ENCODE measurements at regions not wholly inside any gene's neighbourhood (a gene's known extent, or its start where the extent isn't known, plus 50 kb on each side); places are given as distances from the start of the nearest gene placed in this dataset.
"Not testable (repeated sequence)": the region's sequence is repeated elsewhere in the genome, so short reads cannot be mapped to it uniquely, and the experiment has no call there.

GRCh38 chrY:22692913-22693312 lies 289.7 kb downstream of the RBMY1J start:
- H3K27me3 ChIP-seq (ENCODE audit: control insufficient read depth in 1 of 2, insufficient read depth in 2 of 2, low read length in 2 of 2); intact Hi-C loops (cut with DNase I, micrococcal nuclease); H3K27ac Mint-ChIP-seq; H3K9me3 Mint-ChIP-seq; H3K4me1 Mint-ChIP-seq (ENCODE audit: low read depth); CTCF ChIA-PET; H3K4me3 ChIP-seq (ENCODE audit: low read length); H3K4me1 ChIP-seq (ENCODE audit: insufficient read depth, low read length); POLR2A ChIA-PET; DNase-seq; H3K27ac ChIP-seq (ENCODE audit: low read depth in 1 of 2, low read length in 2 of 2); H3K27me3 Mint-ChIP-seq; H3K36me3 ChIP-seq (ENCODE audit: insufficient read depth, low read length); H3K36me3 Mint-ChIP-seq (ENCODE audit: low read depth); H3K4me3 Mint-ChIP-seq; ATAC-seq (ENCODE audit: poor library complexity); H3K9me3 ChIP-seq (ENCODE audit: control insufficient read depth in 1 of 2, insufficient read depth in 1 of 2, low read length in 2 of 2): not testable (repeated sequence)

- Histone ChIP-seq H3K4me3 (ENCODE audit: low read length) (no peak overlapping the region), H3K36me3 (ENCODE audit: insufficient read depth, low read length) (no peaks in the 10 kb centered on the region), H3K4me1 (ENCODE audit: insufficient read depth, low read length) (no peaks in the 10 kb centered on the region), H3K27me3 (ENCODE audit: control insufficient read depth in 1 of 2, insufficient read depth in 2 of 2, low read length in 2 of 2) (no peaks in the 10 kb centered on the region), H3K27ac (ENCODE audit: low read depth in 1 of 2, low read length in 2 of 2) (no peak overlapping the region), H3K9me3 (ENCODE audit: control insufficient read depth in 1 of 2, insufficient read depth in 1 of 2, low read length in 2 of 2) (no peaks in the 10 kb centered on the region)
- H3K36me3 Mint-ChIP-seq (ENCODE audit: low read depth) = no peaks in the 10 kb centered on the region
- H3K27ac Mint-ChIP-seq = no peak overlapping the region
- H3K27me3 Mint-ChIP-seq = no peaks in the 10 kb centered on the region
- H3K9me3 Mint-ChIP-seq = no peaks in the 10 kb centered on the region
- ChIA-PET CTCF (no interaction called here), POLR2A (no interaction called here)
- intact Hi-C loops (cut with DNase I, micrococcal nuclease) = no loop called here
- DNase-seq = no peak
- TF ChIP-seq, protein P1, sequence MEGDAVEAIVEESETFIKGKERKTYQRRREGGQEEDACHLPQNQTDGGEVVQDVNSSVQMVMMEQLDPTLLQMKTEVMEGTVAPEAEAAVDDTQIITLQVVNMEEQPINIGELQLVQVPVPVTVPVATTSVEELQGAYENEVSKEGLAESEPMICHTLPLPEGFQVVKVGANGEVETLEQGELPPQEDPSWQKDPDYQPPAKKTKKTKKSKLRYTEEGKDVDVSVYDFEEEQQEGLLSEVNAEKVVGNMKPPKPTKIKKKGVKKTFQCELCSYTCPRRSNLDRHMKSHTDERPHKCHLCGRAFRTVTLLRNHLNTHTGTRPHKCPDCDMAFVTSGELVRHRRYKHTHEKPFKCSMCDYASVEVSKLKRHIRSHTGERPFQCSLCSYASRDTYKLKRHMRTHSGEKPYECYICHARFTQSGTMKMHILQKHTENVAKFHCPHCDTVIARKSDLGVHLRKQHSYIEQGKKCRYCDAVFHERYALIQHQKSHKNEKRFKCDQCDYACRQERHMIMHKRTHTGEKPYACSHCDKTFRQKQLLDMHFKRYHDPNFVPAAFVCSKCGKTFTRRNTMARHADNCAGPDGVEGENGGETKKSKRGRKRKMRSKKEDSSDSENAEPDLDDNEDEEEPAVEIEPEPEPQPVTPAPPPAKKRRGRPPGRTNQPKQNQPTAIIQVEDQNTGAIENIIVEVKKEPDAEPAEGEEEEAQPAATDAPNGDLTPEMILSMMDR (IDR thresholded peaks at IDR 0.05) = no peak
- ATAC-seq (ENCODE audit: poor library complexity) = no peak
- H3K4me1 Mint-ChIP-seq (ENCODE audit: low read depth) = no peaks in the 10 kb centered on the region
- no peak overlapping the region for H3K4me3 Mint-ChIP-seq
Measured at GRCh38 chrY:22727753-22728152, 256.3 kb upstream of the BPY2 start.

DNA sequence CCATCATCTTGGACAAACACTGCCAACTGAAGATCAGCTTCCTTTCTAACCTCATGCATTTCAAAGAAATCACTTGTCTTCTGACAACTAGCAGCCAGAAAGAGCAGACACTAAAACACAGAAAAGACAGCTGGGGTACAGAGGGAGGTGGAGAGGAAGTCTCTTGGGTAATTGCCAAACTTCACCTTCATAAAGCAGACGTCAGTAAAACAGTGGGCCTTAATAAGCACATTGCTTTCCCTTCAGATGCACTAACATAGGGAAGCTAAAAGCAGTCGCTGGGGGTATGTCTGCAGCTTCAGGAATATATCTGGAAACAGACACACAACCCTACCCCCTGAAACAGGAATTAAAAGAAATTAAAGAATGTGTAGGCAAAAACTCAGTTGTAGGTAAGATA lies 252.2 kb upstream of the BPY2 start:
- intact Hi-C loops (cut with DNase I, micrococcal nuclease); CTCF ChIA-PET; H3K36me3 ChIP-seq (ENCODE audit: insufficient read depth, low read length); H3K36me3 Mint-ChIP-seq (ENCODE audit: low read depth); H3K9me3 Mint-ChIP-seq; ATAC-seq (ENCODE audit: poor library complexity); H3K4me3 ChIP-seq (ENCODE audit: low read length); H3K27ac Mint-ChIP-seq; POLR2A ChIA-PET; H3K4me1 Mint-ChIP-seq (ENCODE audit: low read depth); H3K27ac ChIP-seq (ENCODE audit: low read depth in 1 of 2, low read length in 2 of 2); H3K27me3 Mint-ChIP-seq; H3K9me3 ChIP-seq (ENCODE audit: control insufficient read depth in 1 of 2, insufficient read depth in 1 of 2, low read length in 2 of 2); H3K27me3 ChIP-seq (ENCODE audit: control insufficient read depth in 1 of 2, insufficient read depth in 2 of 2, low read length in 2 of 2); H3K4me1 ChIP-seq (ENCODE audit: insufficient read depth, low read length); H3K4me3 Mint-ChIP-seq: not testable (repeated sequence)
- DNase-seq = peak in 1 of 14 experiments; percentile 2

Data from CD4-positive, alpha-beta T cell (primary cell).